PC-3 (cell line): ENCODE measurements at regions not wholly inside any gene's neighbourhood (a gene's known extent, or its start where the extent isn't known, plus 50 kb on each side); places are given as distances from the start of the nearest gene placed in this dataset.

ENCODE experiments used
- ATAC-seq: fragments of 200-7000 bp; cut with Tn5 transposase; 2 replicates; pipeline ENCODE4 v1.9.1; 2020; ENCODE audit warnings: mild to moderate bottlenecking, moderate library complexity
- BruUV-seq: library from RNA; stranded (reverse); fragments of 400-500 nt; replicated peaks from 2 replicates; lab custom pipeline; 2021; lab: Mats Ljungman, UMichigan
- CTCF ChIA-PET: fragments of 300-600 bp; sonication (Branson Sonifier 250); formaldehyde crosslinking; loops from one replicate; lab custom pipeline; 2022; ENCODE audit warnings: antibody characterized with exemption; lab: Charles Lee
- POLR2A ChIA-PET: fragments of 300-600 bp; sonication (Branson Sonifier 250); formaldehyde crosslinking; loops from one replicate; lab custom pipeline; 2022; ENCODE audit warnings: antibody characterized with exemption; ENCODE audit not compliant: unreplicated experiment; lab: Charles Lee
- DNase-seq: peaks from one replicate; pipeline ENCODE4 v3.0.0-alpha.2; 2015
- H2AFZ ChIP-seq: fragments of 300-600 bp; sonication (generic); 2 replicates; pipeline ENCODE4 v1.6.0; 2016; ENCODE audit warnings: antibody characterized with exemption, low read length
- H3F3A ChIP-seq: fragments of 300-600 bp; sonication (generic); one replicate; pipeline ENCODE4 v1.6.0; 2017; ENCODE audit warnings: antibody characterized with exemption, low read length, control low read depth, mild to moderate bottlenecking; ENCODE audit not compliant: unreplicated experiment
- H3K27ac ChIP-seq: fragments of 300-600 bp; sonication (generic); 2 replicates; pipeline ENCODE4 v1.5.1; 2016; ENCODE audit warnings: mild to moderate bottlenecking, low read length
- H3K27me3 ChIP-seq: fragments of 300-600 bp; sonication (generic); 2 replicates; pipeline ENCODE4 v1.6.1; 2016; ENCODE audit warnings: low read length, mixed read lengths
- H3K36me3 ChIP-seq: fragments of 300-600 bp; sonication (generic); 2 replicates; pipeline ENCODE4 v1.6.1; 2016; ENCODE audit warnings: low read depth, mixed run types, low read length, mixed read lengths
- H3K4me1 ChIP-seq: fragments of 300-600 bp; sonication (generic); 2 replicates; pipeline ENCODE4 v1.5.1; 2016; ENCODE audit warnings: low read length; ENCODE audit not compliant: insufficient read depth
- H3K4me2 ChIP-seq: fragments of 300-600 bp; sonication (generic); 2 replicates; pipeline ENCODE4 v1.6.0; 2016; ENCODE audit warnings: low read length
- H3K4me3 ChIP-seq: fragments of 300-600 bp; sonication (generic); 2 replicates; pipeline ENCODE4 v1.5.1; 2016; ENCODE audit warnings: mild to moderate bottlenecking, low read length, mixed read lengths
- H3K79me2 ChIP-seq: fragments of 300-600 bp; sonication (generic); 2 replicates; pipeline ENCODE4 v1.6.1; 2017; ENCODE audit warnings: low read length, mixed read lengths
- H3K9ac ChIP-seq: fragments of 300-600 bp; sonication (generic); 2 replicates; pipeline ENCODE4 v1.6.0; 2016; ENCODE audit warnings: mild to moderate bottlenecking, low read length
- H3K9me2 ChIP-seq: fragments of 300-600 bp; sonication (generic); replicated peaks from 2 replicates; pipeline ENCODE4 v1.6.1; 2016; ENCODE audit warnings: mixed run types, low read length, mixed read lengths
- H3K9me3 ChIP-seq: fragments of 300-600 bp; sonication (generic); 2 replicates; pipeline ENCODE4 v1.6.1; 2016; ENCODE audit warnings: low read length, mixed read lengths
- H4K20me1 ChIP-seq: fragments of 300-600 bp; sonication (generic); 2 replicates; pipeline ENCODE4 v1.6.1; 2016; ENCODE audit warnings: low read length, mixed read lengths
- EZH2 ChIP-seq: fragments of 300-600 bp; sonication (generic); IDR thresholded peaks from one replicate; pipeline ENCODE4 v1.6.1; 2017; ENCODE audit warnings: antibody characterized with exemption, mild to moderate bottlenecking, low read length; ENCODE audit not compliant: unreplicated experiment
- EZH2phosphoT487 ChIP-seq: fragments of 300-600 bp; sonication (generic); IDR thresholded peaks from 2 replicates; pipeline ENCODE4 v1.6.1; 2018; ENCODE audit warnings: mild to moderate bottlenecking, antibody characterized with exemption, low read length, borderline replicate concordance
- intact Hi-C: fragments of 100-400 bp; cut with micrococcal nuclease; formaldehyde crosslinking; loops from 2 replicates; pipeline ENCODE4 v1.9.0; 2023
- TF ChIP-seq, protein P1 (sequence below): fragments of 300-600 bp; sonication (generic); conservative IDR thresholded peaks from 2 replicates; pipeline ENCODE4 v1.5.1; 2017; ENCODE audit warnings: antibody characterized with exemption, low read depth, mild to moderate bottlenecking, low read length

DNA sequence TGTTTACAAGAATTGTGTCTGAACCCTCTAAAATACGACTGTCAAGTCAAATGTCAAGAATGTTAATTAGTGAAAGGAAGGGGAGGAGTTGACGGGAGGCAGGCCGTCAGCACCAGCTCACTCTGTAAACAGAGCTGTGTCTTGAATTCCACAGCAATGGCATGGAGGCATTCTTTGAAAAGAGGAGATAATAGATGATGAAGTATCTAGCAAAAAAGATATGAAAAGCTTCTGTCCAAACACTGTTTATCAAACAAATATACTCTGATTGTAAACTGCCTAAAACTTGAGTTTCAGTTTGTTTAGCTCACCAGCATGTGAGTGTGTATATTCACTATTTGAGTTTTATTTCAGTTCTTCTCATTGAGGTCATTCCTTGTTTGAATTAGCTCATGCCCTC, 94.7 kb upstream of the CDC42EP3 start:
- Histone ChIP-seq H3K27ac (no peak overlapping the region), H3K9ac (no peak overlapping the region), H3K4me1 (peaks cover 51% of the 10 kb centered on the region), H3K79me2 (no peaks in the 10 kb centered on the region), H3K9me3 (no peaks in the 10 kb centered on the region), H3K4me2 (peak overlapping the region; percentile 46), H2AFZ (peak overlapping the region; percentile 59), H3K27me3 (no peaks in the 10 kb centered on the region), H3F3A (no peaks in the 10 kb centered on the region), H4K20me1 (no peaks in the 10 kb centered on the region), H3K36me3 (no peaks in the 10 kb centered on the region), H3K9me2 (no peaks in the 10 kb centered on the region), H3K4me3 (no peak overlapping the region)
- TF ChIP-seq, protein P1, sequence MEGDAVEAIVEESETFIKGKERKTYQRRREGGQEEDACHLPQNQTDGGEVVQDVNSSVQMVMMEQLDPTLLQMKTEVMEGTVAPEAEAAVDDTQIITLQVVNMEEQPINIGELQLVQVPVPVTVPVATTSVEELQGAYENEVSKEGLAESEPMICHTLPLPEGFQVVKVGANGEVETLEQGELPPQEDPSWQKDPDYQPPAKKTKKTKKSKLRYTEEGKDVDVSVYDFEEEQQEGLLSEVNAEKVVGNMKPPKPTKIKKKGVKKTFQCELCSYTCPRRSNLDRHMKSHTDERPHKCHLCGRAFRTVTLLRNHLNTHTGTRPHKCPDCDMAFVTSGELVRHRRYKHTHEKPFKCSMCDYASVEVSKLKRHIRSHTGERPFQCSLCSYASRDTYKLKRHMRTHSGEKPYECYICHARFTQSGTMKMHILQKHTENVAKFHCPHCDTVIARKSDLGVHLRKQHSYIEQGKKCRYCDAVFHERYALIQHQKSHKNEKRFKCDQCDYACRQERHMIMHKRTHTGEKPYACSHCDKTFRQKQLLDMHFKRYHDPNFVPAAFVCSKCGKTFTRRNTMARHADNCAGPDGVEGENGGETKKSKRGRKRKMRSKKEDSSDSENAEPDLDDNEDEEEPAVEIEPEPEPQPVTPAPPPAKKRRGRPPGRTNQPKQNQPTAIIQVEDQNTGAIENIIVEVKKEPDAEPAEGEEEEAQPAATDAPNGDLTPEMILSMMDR = no peak
- TF ChIP-seq EZH2 (no peak), EZH2phosphoT487 (no peak)
- peak; percentile 51 for DNase-seq
- intact Hi-C loops = no loop called here
- no TSS peak for BruUV-seq
- CTCF ChIA-PET = no interaction called here
- POLR2A ChIA-PET = interaction anchor here (0.6 kb wide), 1 partner anchor 120 kb away, joined by 4 read pairs; no protein-coding TSS in a partner anchor
- ATAC-seq = no peak

DNA sequence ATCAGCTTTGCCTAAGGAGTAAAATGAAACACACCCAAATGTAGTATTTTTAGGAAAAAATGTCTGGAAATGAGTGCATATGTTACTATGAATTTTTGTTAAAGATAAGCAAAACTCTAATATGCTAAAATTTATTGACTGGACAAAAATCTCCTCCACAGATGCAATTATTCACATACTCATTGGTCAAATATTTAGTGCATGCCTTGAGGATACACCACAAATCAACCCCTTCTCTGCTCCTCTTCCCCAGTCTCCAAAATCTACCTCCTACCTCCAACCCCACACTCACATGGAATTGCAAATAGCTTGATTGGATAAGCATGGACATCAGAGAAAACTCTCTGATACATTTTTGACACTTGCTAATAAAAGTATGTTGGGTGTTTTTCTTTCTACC, 95.6 kb upstream of the CDC42EP3 start:
- no peaks in the 10 kb centered on the region for H3K9me2 ChIP-seq
- DNase-seq (no peak), ATAC-seq (no peak)
- ChIA-PET CTCF (no interaction called here), POLR2A (no interaction called here)
- H3K36me3 ChIP-seq = no peaks in the 10 kb centered on the region
- no peak overlapping the region for H3K9ac ChIP-seq
- TF ChIP-seq EZH2 (no peak), EZH2phosphoT487 (no peak)
- TF ChIP-seq, protein P1 = no peak
- H3K27me3 ChIP-seq = no peaks in the 10 kb centered on the region
- no peaks in the 10 kb centered on the region for H4K20me1 ChIP-seq
- H3K4me3 ChIP-seq = no peak overlapping the region
- H3K27ac ChIP-seq = no peak overlapping the region
- no TSS peak for BruUV-seq
- H3K79me2 ChIP-seq = no peaks in the 10 kb centered on the region
- no peaks in the 10 kb centered on the region for H3F3A ChIP-seq
- no peaks in the 10 kb centered on the region for H3K9me3 ChIP-seq
- no peak overlapping the region for H3K4me2 ChIP-seq
- H3K4me1 ChIP-seq = peaks cover 51% of the 10 kb centered on the region
- H2AFZ ChIP-seq = no peak overlapping the region
- intact Hi-C loops = no loop called here
